ENCODE measurements at regions not wholly inside any gene's neighbourhood (a gene's known extent, or its start where the extent isn't known, plus 50 kb on each side); places are given as distances from the start of the nearest gene placed in this dataset.

DNA sequence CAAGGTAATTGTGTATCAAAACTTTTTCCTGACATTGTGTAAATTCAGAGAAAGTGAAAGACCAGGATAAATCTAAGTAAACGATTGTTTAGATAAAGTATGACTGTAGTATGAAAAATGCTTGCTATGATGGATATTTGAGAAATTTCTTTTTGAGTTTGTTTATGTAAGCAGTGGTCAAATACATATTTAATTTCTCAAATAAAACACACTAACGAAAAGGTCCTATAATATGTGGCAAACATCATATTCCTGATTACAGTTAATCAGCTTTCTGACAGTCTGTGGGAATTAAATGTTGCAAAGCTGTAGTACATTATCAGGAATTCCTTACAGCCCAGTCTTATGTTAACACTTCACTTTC is 636.9 kb downstream of the MMUT start (continued):
- TF ChIP-seq, protein P1, sequence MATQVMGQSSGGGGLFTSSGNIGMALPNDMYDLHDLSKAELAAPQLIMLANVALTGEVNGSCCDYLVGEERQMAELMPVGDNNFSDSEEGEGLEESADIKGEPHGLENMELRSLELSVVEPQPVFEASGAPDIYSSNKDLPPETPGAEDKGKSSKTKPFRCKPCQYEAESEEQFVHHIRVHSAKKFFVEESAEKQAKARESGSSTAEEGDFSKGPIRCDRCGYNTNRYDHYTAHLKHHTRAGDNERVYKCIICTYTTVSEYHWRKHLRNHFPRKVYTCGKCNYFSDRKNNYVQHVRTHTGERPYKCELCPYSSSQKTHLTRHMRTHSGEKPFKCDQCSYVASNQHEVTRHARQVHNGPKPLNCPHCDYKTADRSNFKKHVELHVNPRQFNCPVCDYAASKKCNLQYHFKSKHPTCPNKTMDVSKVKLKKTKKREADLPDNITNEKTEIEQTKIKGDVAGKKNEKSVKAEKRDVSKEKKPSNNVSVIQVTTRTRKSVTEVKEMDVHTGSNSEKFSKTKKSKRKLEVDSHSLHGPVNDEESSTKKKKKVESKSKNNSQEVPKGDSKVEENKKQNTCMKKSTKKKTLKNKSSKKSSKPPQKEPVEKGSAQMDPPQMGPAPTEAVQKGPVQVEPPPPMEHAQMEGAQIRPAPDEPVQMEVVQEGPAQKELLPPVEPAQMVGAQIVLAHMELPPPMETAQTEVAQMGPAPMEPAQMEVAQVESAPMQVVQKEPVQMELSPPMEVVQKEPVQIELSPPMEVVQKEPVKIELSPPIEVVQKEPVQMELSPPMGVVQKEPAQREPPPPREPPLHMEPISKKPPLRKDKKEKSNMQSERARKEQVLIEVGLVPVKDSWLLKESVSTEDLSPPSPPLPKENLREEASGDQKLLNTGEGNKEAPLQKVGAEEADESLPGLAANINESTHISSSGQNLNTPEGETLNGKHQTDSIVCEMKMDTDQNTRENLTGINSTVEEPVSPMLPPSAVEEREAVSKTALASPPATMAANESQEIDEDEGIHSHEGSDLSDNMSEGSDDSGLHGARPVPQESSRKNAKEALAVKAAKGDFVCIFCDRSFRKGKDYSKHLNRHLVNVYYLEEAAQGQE (IDR thresholded peaks at IDR 0.05) = no peak
- no peak for TF ChIP-seq RXRA (IDR thresholded peaks at IDR 0.05)

DNA sequence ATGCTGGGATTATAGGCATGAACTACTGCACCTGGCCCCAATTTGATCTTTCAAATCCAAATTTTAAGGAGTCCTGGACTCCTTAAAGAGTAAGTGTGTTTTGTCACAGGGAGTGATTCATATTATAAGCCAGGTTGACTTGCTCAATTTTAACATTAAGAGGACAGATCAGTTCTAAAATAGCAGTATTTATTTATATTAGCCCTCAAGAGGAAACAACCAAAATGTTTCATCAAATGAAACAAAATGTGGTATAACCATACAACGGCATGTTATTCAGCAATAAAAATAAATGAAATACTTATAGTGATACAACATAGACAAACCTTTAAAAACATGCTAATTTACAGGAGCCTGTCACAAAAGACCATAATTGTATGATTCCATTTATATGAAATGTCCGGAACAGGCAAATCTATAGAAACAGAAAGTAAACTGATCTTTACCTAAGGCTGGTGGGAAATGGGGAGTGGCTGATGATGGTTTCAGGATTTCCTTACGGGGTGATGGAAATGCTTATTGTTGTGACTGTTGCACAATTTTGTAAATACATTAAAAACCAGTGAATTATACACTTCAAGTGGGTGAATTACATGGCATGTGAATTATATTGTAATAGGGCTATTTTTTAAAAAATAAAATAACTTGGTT is 637.4 kb downstream of the MMUT start:
- no peak overlapping the region for H3K27ac ChIP-seq (ENCODE audit: low read depth in 1 of 2, low read length in 2 of 2)
- no peak overlapping the region for H3K9ac ChIP-seq (ENCODE audit: low read depth in 1 of 2, low read length in 2 of 2)
- no peaks in the 10 kb centered on the region for H3K4me1 ChIP-seq (ENCODE audit: control insufficient read depth in 4 of 4, insufficient read depth in 4 of 4, low read length in 3 of 4)
- no peaks in the 10 kb centered on the region for H3K27me3 ChIP-seq (ENCODE audit: control insufficient read depth in 4 of 4, insufficient read depth in 4 of 4, low read length in 3 of 4)
- DNase-seq (ENCODE audit: low spot score) = no peak
- 69% methylated on average over 3 of the region's 3 CpGs for WGBS
- TF ChIP-seq SP1 (IDR thresholded peaks at IDR 0.05) = no peak
- TF ChIP-seq RXRA (IDR thresholded peaks at IDR 0.05) = no peak
- no peak for TF ChIP-seq HNF4A (conservative IDR thresholded peaks at IDR 0.05)
- TF ChIP-seq, protein P2, sequence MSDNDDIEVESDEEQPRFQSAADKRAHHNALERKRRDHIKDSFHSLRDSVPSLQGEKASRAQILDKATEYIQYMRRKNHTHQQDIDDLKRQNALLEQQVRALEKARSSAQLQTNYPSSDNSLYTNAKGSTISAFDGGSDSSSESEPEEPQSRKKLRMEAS (IDR thresholded peaks at IDR 0.05) = no peak
- no peaks in the 10 kb centered on the region for H3K36me3 ChIP-seq (ENCODE audit: control insufficient read depth in 4 of 4, insufficient read depth in 3 of 4, low read depth in 1 of 4, low read length in 3 of 4)
- no peak overlapping the region for H3K4me3 ChIP-seq (ENCODE audit: low read depth in 1 of 3, low read length in 3 of 3)
- peaks cover 0 to 2% (median 0%) of the 10 kb centered on the region in 4 donors for H3K9me3 ChIP-seq (ENCODE audit: control insufficient read depth in 4 of 4, low read length in 3 of 4)

DNA sequence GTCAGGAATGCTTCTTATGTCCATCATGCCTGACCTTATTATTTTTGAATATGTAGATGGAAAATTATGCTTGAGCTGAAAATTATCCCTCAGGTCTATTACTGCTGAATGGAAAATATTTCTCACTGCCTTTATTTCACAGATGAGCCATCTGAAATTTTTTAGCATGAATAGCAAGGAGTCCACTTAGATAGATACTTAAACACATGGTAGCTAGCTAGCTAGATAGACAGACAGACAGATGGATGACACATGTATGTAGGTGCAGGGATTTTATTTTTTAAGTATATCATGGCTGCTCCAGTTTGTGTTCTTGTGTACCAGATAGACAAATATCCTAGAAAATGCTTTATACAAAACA is 645.0 kb downstream of the MMUT start:
- no peak for TF ChIP-seq EGR1 (IDR thresholded peaks at IDR 0.05; ENCODE audit: low read depth in 2 of 2)
- no peak for TF ChIP-seq TAF1 (conservative IDR thresholded peaks at IDR 0.05)
- TF ChIP-seq FOXA1 (IDR thresholded peaks at IDR 0.05) = no peak
- no peaks in the 10 kb centered on the region for H3K36me3 ChIP-seq (ENCODE audit: control insufficient read depth in 4 of 4, insufficient read depth in 3 of 4, low read depth in 1 of 4, low read length in 3 of 4)
- no peak overlapping the region for H3K27ac ChIP-seq (ENCODE audit: low read depth in 1 of 2, low read length in 2 of 2)

DNA sequence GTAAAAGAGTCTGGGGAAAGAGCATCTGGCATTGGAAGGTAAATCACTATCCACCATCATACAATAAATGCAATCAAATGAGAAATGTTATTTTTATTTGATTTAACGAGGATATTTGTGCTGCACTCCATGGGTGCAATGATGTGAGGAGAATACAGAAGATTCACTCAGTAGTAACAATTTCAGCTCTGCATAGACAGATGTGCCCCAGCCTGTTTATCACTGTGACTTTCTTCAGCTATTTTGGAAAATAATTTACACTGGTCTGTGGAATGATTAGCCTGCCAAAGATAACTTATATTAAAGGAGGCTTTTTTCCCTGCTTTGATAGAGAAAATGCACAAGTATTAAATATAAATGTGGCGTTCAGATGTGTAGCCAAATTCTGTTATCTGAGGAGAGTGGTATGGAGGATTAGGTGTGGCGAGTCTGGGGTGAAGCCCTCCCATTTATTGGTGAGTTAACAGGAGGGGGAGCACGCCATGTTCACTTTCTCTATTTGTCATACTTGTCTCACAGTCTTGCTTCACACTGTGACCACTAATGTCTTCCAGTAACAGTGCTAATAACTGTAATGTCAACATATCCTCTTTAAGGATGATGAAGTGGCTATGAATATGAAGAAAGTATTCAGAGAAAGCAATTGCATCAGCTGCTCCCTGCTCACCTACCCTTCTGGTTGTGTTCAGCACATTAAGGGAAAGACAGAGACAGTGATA is 645.6 kb downstream of the MMUT start:
- TF ChIP-seq HNF4A (conservative IDR thresholded peaks at IDR 0.05) (no peak), SP1 (IDR thresholded peaks at IDR 0.05) (no peak), EGR1 (IDR thresholded peaks at IDR 0.05; ENCODE audit: low read depth in 2 of 2) (no peak), NR2F2 (IDR thresholded peaks at IDR 0.05) (no peak), GABPA (IDR thresholded peaks at IDR 0.05 in 1 of 2, conservative IDR thresholded peaks at IDR 0.05 in 1 of 2) (no peak), FOXA1 (IDR thresholded peaks at IDR 0.05) (no peak), YY1 (IDR thresholded peaks at IDR 0.05) (no peak), JUND (IDR thresholded peaks at IDR 0.05) (no peak)
- TF ChIP-seq, protein P3, sequence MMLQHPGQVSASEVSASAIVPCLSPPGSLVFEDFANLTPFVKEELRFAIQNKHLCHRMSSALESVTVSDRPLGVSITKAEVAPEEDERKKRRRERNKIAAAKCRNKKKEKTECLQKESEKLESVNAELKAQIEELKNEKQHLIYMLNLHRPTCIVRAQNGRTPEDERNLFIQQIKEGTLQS (IDR thresholded peaks at IDR 0.05) = no peak
- TF ChIP-seq, protein P4, sequence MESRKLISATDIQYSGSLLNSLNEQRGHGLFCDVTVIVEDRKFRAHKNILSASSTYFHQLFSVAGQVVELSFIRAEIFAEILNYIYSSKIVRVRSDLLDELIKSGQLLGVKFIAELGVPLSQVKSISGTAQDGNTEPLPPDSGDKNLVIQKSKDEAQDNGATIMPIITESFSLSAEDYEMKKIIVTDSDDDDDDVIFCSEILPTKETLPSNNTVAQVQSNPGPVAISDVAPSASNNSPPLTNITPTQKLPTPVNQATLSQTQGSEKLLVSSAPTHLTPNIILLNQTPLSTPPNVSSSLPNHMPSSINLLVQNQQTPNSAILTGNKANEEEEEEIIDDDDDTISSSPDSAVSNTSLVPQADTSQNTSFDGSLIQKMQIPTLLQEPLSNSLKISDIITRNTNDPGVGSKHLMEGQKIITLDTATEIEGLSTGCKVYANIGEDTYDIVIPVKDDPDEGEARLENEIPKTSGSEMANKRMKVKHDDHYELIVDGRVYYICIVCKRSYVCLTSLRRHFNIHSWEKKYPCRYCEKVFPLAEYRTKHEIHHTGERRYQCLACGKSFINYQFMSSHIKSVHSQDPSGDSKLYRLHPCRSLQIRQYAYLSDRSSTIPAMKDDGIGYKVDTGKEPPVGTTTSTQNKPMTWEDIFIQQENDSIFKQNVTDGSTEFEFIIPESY (IDR thresholded peaks at IDR 0.05) = no peak
- H3K27me3 ChIP-seq (ENCODE audit: control insufficient read depth in 4 of 4, insufficient read depth in 4 of 4, low read length in 3 of 4) = no peaks in the 10 kb centered on the region
- H3K4me1 ChIP-seq (ENCODE audit: control insufficient read depth in 4 of 4, insufficient read depth in 4 of 4, low read length in 3 of 4) = no peaks in the 10 kb centered on the region
- WGBS = 48% methylated on average over 4 of the region's 4 CpGs
- H3K9me3 ChIP-seq (ENCODE audit: control insufficient read depth in 4 of 4, low read length in 3 of 4) = no peaks in the 10 kb centered on the region
- H3K36me3 ChIP-seq (ENCODE audit: control insufficient read depth in 4 of 4, insufficient read depth in 3 of 4, low read depth in 1 of 4, low read length in 3 of 4) = no peaks in the 10 kb centered on the region
- DNase-seq (ENCODE audit: low spot score) = no peak
- no peak overlapping the region for H3K9ac ChIP-seq (ENCODE audit: low read depth in 1 of 2, low read length in 2 of 2)
- H3K27ac ChIP-seq (ENCODE audit: low read depth in 1 of 2, low read length in 2 of 2) = no peak overlapping the region
- no peak overlapping the region for H3K4me3 ChIP-seq (ENCODE audit: low read depth in 1 of 3, low read length in 3 of 3)

More for the DNA sequence above, 645.0 kb downstream of the MMUT start:
- Histone ChIP-seq H3K4me3 (ENCODE audit: low read depth in 1 of 3, low read length in 3 of 3) (no peak overlapping the region), H3K27me3 (ENCODE audit: control insufficient read depth in 4 of 4, insufficient read depth in 4 of 4, low read length in 3 of 4) (no peaks in the 10 kb centered on the region), H3K9me3 (ENCODE audit: control insufficient read depth in 4 of 4, low read length in 3 of 4) (no peaks in the 10 kb centered on the region), H3K9ac (ENCODE audit: low read depth in 1 of 2, low read length in 2 of 2) (no peak overlapping the region), H3K4me1 (ENCODE audit: control insufficient read depth in 4 of 4, insufficient read depth in 4 of 4, low read length in 3 of 4) (no peaks in the 10 kb centered on the region)
- DNase-seq (ENCODE audit: low spot score) = no peak

All from liver (tissue), 7 donors.